OCI-LY7 (cell line): ENCODE measurements at regions not wholly inside any gene's neighbourhood (a gene's known extent, or its start where the extent isn't known, plus 50 kb on each side); places are given as distances from the start of the nearest gene placed in this dataset.

Experiments
- BruUV-seq: library from RNA; stranded (reverse); fragments of 400-500 nt; replicated peaks from 2 replicates; lab custom pipeline; 2021; lab: Mats Ljungman, UMichigan
- CTCF ChIA-PET: fragments of 300-600 bp; sonication (Branson Sonifier 250); formaldehyde crosslinking; loops from one replicate; lab custom pipeline; 2022; ENCODE audit warnings: antibody characterized with exemption; ENCODE audit not compliant: unreplicated experiment; lab: Charles Lee
- POLR2A ChIA-PET: fragments of 300-600 bp; sonication (Branson Sonifier 250); formaldehyde crosslinking; loops from one replicate; lab custom pipeline; 2022; ENCODE audit warnings: antibody characterized with exemption; lab: Charles Lee
- DNase-seq: peaks from one replicate; pipeline ENCODE4 v3.0.0-alpha.2; 2015; ENCODE audit warnings: low spot score
- H2AFZ ChIP-seq: fragments of 200-600 bp; sonication (generic), shearing (Covaris generic); 2 replicates; pipeline ENCODE4 v1.6.1; 2014; ENCODE audit warnings: mild to moderate bottlenecking, antibody characterized with exemption, low read length, moderate library complexity
- H3K27ac ChIP-seq: fragments of 200-600 bp; sonication (generic); 2 replicates; pipeline ENCODE4 v1.5.1; 2014; ENCODE audit warnings: mixed run types, low read depth, mild to moderate bottlenecking, moderate library complexity, low read length, inconsistent platforms; ENCODE audit not compliant: poor library complexity, severe bottlenecking
- H3K36me3 ChIP-seq: fragments of 200-600 bp; sonication (generic); 2 replicates; pipeline ENCODE4 v1.6.1; 2014; ENCODE audit warnings: mild to moderate bottlenecking, antibody characterized with exemption, low read length, moderate library complexity, mixed read lengths; ENCODE audit not compliant: insufficient read depth
- H3K4me1 ChIP-seq: fragments of 200-600 bp; sonication (generic); 2 replicates; pipeline ENCODE4 v1.5.1; 2014; ENCODE audit warnings: mild to moderate bottlenecking, low read length; ENCODE audit not compliant: insufficient read depth, poor library complexity, severe bottlenecking
- H3K4me2 ChIP-seq: fragments of 200-600 bp; sonication (generic); 2 replicates; pipeline ENCODE4 v1.6.1; 2014; ENCODE audit warnings: mild to moderate bottlenecking, low read length
- H3K4me3 ChIP-seq: fragments of 200-600 bp; sonication (generic); 2 replicates; pipeline ENCODE4 v1.5.1; 2014; ENCODE audit warnings: mild to moderate bottlenecking, low read depth, low read length; ENCODE audit not compliant: poor library complexity, severe bottlenecking
- H3K79me2 ChIP-seq: fragments of 200-600 bp; sonication (generic); 2 replicates; pipeline ENCODE4 v1.6.1; 2016; ENCODE audit warnings: low read depth, mild to moderate bottlenecking, low read length, moderate library complexity, mixed read lengths; ENCODE audit not compliant: insufficient read depth
- H3K9me2 ChIP-seq: fragments of 200-600 bp; sonication (generic); 2 replicates; pipeline ENCODE4 v1.6.1; 2016; ENCODE audit warnings: mild to moderate bottlenecking, low read length, mixed read lengths; ENCODE audit not compliant: insufficient read depth
- H3K9me3 ChIP-seq: fragments of 200-600 bp; sonication (generic); 2 replicates; pipeline ENCODE4 v1.6.1; 2014; ENCODE audit warnings: mild to moderate bottlenecking, mixed run types, low read length, mixed read lengths
- H4K20me1 ChIP-seq: fragments of 200-600 bp; sonication (generic); 2 replicates; pipeline ENCODE4 v1.6.1; 2014; ENCODE audit warnings: mild to moderate bottlenecking, antibody characterized with exemption, low read length, moderate library complexity, mixed read lengths; ENCODE audit not compliant: insufficient read depth
- EZH2phosphoT487 ChIP-seq: fragments of 200-600 bp; sonication (generic); IDR thresholded peaks from 2 replicates; pipeline ENCODE4 v1.6.1; 2018; ENCODE audit warnings: low read depth, borderline replicate concordance, mild to moderate bottlenecking, mixed run types, antibody characterized with exemption, low read length, moderate library complexity, mixed read lengths
- intact Hi-C: fragments of 100-400 bp; cut with micrococcal nuclease; formaldehyde crosslinking; loops from one replicate; pipeline ENCODE4 v1.10.0; 2022; ENCODE audit not compliant: unreplicated experiment
- TF ChIP-seq, protein P1 (sequence below): fragments of 200-600 bp; sonication (generic); conservative IDR thresholded peaks from 2 replicates; pipeline ENCODE4 v1.5.1; 2014; ENCODE audit warnings: mild to moderate bottlenecking, antibody characterized with exemption, low read length, moderate library complexity, mixed read lengths

- ChIA-PET POLR2A (no interaction called here), CTCF (no interaction called here)
- intact Hi-C loops, result no loop called here
- TF ChIP-seq, protein P1, sequence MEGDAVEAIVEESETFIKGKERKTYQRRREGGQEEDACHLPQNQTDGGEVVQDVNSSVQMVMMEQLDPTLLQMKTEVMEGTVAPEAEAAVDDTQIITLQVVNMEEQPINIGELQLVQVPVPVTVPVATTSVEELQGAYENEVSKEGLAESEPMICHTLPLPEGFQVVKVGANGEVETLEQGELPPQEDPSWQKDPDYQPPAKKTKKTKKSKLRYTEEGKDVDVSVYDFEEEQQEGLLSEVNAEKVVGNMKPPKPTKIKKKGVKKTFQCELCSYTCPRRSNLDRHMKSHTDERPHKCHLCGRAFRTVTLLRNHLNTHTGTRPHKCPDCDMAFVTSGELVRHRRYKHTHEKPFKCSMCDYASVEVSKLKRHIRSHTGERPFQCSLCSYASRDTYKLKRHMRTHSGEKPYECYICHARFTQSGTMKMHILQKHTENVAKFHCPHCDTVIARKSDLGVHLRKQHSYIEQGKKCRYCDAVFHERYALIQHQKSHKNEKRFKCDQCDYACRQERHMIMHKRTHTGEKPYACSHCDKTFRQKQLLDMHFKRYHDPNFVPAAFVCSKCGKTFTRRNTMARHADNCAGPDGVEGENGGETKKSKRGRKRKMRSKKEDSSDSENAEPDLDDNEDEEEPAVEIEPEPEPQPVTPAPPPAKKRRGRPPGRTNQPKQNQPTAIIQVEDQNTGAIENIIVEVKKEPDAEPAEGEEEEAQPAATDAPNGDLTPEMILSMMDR, result no peak
- no peak for TF ChIP-seq EZH2phosphoT487
- Histone ChIP-seq H2AFZ (no peak overlapping the region), H4K20me1 (no peaks in the 10 kb centered on the region), H3K9me2 (no peaks in the 10 kb centered on the region), H3K27ac (no peak overlapping the region), H3K4me3 (no peak overlapping the region), H3K36me3 (no peaks in the 10 kb centered on the region), H3K4me1 (peaks cover 17% of the 10 kb centered on the region), H3K4me2 (no peak overlapping the region), H3K79me2 (no peaks in the 10 kb centered on the region), H3K9me3 (no peaks in the 10 kb centered on the region)
- no TSS peak for BruUV-seq
- DNase-seq, result no peak
These were observed 218.1 kb downstream of the AUH start for GRCh38 chr9:91143642-91144041.

- Histone ChIP-seq H3K79me2 (no peaks in the 10 kb centered on the region), H4K20me1 (no peaks in the 10 kb centered on the region), H3K4me2 (no peak overlapping the region), H3K9me2 (no peaks in the 10 kb centered on the region), H3K27ac (no peak overlapping the region), H3K4me1 (peaks cover 19% of the 10 kb centered on the region), H3K36me3 (no peaks in the 10 kb centered on the region), H2AFZ (no peak overlapping the region), H3K4me3 (no peak overlapping the region), H3K9me3 (no peaks in the 10 kb centered on the region)
- BruUV-seq, result no TSS peak
- intact Hi-C loops, result no loop called here
- no peak for DNase-seq
- ChIA-PET CTCF (no interaction called here), POLR2A (interaction anchor here (0.7 kb wide), 1 partner anchor 380 kb away, joined by 4 read pairs; no protein-coding TSS in a partner anchor)
- TF ChIP-seq EZH2phosphoT487, result no peak
- TF ChIP-seq, protein P1, result no peak
These were observed 216.9 kb downstream of the AUH start for GRCh38 chr9:91144769-91145168.

DNA sequence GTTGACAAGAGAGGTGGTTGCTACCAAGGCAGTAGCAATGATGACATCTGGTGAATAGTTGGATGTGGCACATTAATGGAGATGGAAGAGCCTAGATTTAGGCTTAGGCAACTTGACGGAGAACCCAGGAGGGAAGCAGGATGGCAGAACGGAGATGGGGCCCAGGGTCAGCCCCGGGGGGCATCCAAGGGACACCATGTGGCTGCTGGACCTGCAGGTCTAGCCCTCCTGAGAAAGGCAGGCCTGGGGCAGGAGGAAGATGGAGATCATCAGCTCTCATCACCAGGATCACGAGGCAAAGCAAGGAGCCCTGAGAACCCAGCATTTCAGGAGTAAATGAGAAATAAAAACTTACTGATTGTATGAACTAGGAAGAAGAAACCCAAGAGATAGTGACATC lies 216.2 kb downstream of the AUH start:
- POLR2A ChIA-PET, result interaction anchor here (0.7 kb wide), 1 partner anchor 381 kb away, joined by 4 read pairs; no protein-coding TSS in a partner anchor

More for the DNA sequence above, 216.2 kb downstream of the AUH start:
- TF ChIP-seq, protein P1, result no peak
- TF ChIP-seq EZH2phosphoT487, result no peak
- Histone ChIP-seq H3K4me3 (no peak overlapping the region), H3K9me2 (no peaks in the 10 kb centered on the region), H3K36me3 (no peaks in the 10 kb centered on the region), H4K20me1 (no peaks in the 10 kb centered on the region), H3K4me1 (peaks cover 17% of the 10 kb centered on the region), H3K9me3 (no peaks in the 10 kb centered on the region), H3K4me2 (no peak overlapping the region), H3K27ac (no peak overlapping the region), H2AFZ (no peak overlapping the region), H3K79me2 (no peaks in the 10 kb centered on the region)
- BruUV-seq, result no TSS peak
- DNase-seq, result no peak
- CTCF ChIA-PET, result no interaction called here
- intact Hi-C loops, result no loop called here
